GM18951 (cell line): ENCODE measurements at regions not wholly inside any gene's neighbourhood (a gene's known extent, or its start where the extent isn't known, plus 50 kb on each side); places are given as distances from the start of the nearest gene placed in this dataset.
"Not testable (repeated sequence)": the region's sequence is repeated elsewhere in the genome, so short reads cannot be mapped to it uniquely, and the experiment has no call there.

Source experiments
- POLR2A ChIP-seq: IDR thresholded peaks from 4 replicates; pipeline ENCODE4 v1.6.1; 2011; ENCODE audit warnings: mild to moderate bottlenecking; ENCODE audit not compliant: insufficient read length, insufficient read depth; ENCODE audit errors: extremely low read depth
- in situ Hi-C: fragments of 300-500 bp; cut with MboI; formaldehyde crosslinking; loops from one replicate; pipeline ENCODE4 v1.12.0; 2022; ENCODE audit warnings: low sequenced_read_pairs, mixed read lengths, inconsistent platforms; ENCODE audit not compliant: unreplicated experiment

GRCh38 chr2:198909525-198910267, 548.0 kb downstream of the SATB2 start:
- no peak for TF ChIP-seq POLR2A
- in situ Hi-C loops: no loop called here

- in situ Hi-C loops: no loop called here
- no peak for TF ChIP-seq POLR2A
These were observed 551.7 kb downstream of the SATB2 start for GRCh38 chr2:198905881-198906612.

- no peak for TF ChIP-seq POLR2A
- in situ Hi-C loops: no loop called here
These were observed 555.8 kb downstream of the SATB2 start for GRCh38 chr2:198901894-198902293.

- no peak for TF ChIP-seq POLR2A
- in situ Hi-C loops: no loop called here
These were observed 557.6 kb downstream of the SATB2 start for GRCh38 chr2:198900141-198900540.

- no peak for TF ChIP-seq POLR2A
- in situ Hi-C loops: no loop called here
These were observed 567.2 kb downstream of the SATB2 start for GRCh38 chr2:198890490-198890889.

GRCh38 chr2:198883604-198884003, 574.1 kb downstream of the SATB2 start:
- in situ Hi-C loops: no loop called here
- no peak for TF ChIP-seq POLR2A

GRCh38 chr2:198880986-198881385, 576.8 kb downstream of the SATB2 start:
- in situ Hi-C loops: no loop called here
- no peak for TF ChIP-seq POLR2A

- TF ChIP-seq POLR2A: no peak
- in situ Hi-C loops: no loop called here
These were observed 577.3 kb downstream of the SATB2 start for GRCh38 chr2:198880421-198880820.

GRCh38 chr2:198874472-198874858, 583.3 kb downstream of the SATB2 start:
- no peak for TF ChIP-seq POLR2A
- in situ Hi-C loops: no loop called here

GRCh38 chr2:198873503-198874471, 584.0 kb downstream of the SATB2 start:
- in situ Hi-C loops: no loop called here
- TF ChIP-seq POLR2A: no peak

GRCh38 chr2:198863655-198864054, 594.1 kb downstream of the SATB2 start:
- TF ChIP-seq POLR2A: no peak
- in situ Hi-C loops: no loop called here

- no peak for TF ChIP-seq POLR2A
- in situ Hi-C loops: no loop called here
These were observed 596.7 kb downstream of the SATB2 start for GRCh38 chr2:198861080-198861479.

GRCh38 chr2:198857246-198857645, 600.5 kb downstream of the SATB2 start:
- no peak for TF ChIP-seq POLR2A
- in situ Hi-C loops: no loop called here

- in situ Hi-C loops: not testable (repeated sequence)
These were observed 602.0 kb downstream of the SATB2 start for GRCh38 chr2:198855746-198856145.
